ENCODE measurements at regions not wholly inside any gene's neighbourhood (a gene's known extent, or its start where the extent isn't known, plus 50 kb on each side); places are given as distances from the start of the nearest gene placed in this dataset.
"Not testable (repeated sequence)": the region's sequence is repeated elsewhere in the genome, so short reads cannot be mapped to it uniquely, and the experiment has no call there.

- no peak for DNase-seq (ENCODE audit: low read depth)
Measured at GRCh38 chr1:195754874-195755273, 853.4 kb downstream of the KCNT2 start.

GRCh38 chr1:195754303-195754702 lies 853.9 kb downstream of the KCNT2 start:
- DNase-seq (ENCODE audit: low read depth), result no peak

- no peak for DNase-seq (ENCODE audit: low read depth)
Measured at GRCh38 chr1:195748969-195749368, 859.3 kb downstream of the KCNT2 start.

GRCh38 chr1:195745189-195746010 lies 862.8 kb downstream of the KCNT2 start:
- no peak for DNase-seq (ENCODE audit: low read depth)

GRCh38 chr1:195744256-195744655 lies 864.0 kb downstream of the KCNT2 start:
- no peak for DNase-seq (ENCODE audit: low read depth)

- DNase-seq (ENCODE audit: low read depth), result no peak
Measured at GRCh38 chr1:195740862-195741261, 867.4 kb downstream of the KCNT2 start.

- no peak for DNase-seq (ENCODE audit: low read depth)
Measured at GRCh38 chr1:195738966-195739650, 869.1 kb downstream of the KCNT2 start.

DNA sequence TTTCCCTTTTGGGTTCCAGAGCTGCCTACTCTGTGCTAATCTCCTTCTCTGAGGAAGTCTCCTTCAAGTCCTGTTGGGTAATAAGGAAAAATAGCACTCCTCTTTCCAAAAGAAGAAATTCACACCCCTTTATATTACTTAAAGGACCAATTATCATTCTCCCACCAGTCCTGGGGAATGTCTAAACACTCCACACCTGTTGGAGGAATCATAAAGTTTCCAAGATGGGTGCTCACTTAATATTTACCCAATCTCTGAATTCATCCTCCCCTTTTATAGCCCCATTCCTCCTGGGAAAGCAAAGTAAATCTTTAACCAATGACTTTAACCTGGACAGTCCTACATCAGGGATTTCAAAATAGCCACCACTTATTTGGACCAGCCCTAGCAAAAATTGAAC lies 873.1 kb downstream of the KCNT2 start:
- DNase-seq (ENCODE audit: low read depth), result no peak

- DNase-seq (ENCODE audit: low read depth), result no peak
Measured at GRCh38 chr1:195733826-195734225, 874.4 kb downstream of the KCNT2 start.

DNA sequence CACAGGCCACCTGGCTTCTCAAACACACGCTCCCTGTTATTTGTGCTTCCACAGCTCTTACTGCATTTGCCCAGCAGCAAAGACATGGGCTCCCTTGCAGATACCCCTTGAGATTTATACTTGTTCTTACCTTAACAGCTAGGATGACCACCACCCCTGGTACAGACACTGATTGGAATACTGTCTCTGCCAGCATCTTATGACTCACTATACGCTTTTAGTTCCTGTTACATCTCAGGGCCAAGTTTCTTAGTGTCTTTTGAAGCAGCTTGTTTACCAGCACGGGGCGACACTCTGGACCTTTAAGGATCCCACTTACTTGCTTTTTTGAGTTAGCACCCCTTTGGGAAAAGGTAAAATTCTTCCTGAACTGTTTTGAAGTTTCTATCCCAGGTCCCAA lies 874.8 kb downstream of the KCNT2 start:
- DNase-seq (ENCODE audit: low read depth), result no peak

GRCh38 chr1:195731385-195731784 lies 876.9 kb downstream of the KCNT2 start:
- DNase-seq (ENCODE audit: low read depth), result no peak

GRCh38 chr1:195723796-195724194 lies 884.4 kb downstream of the KCNT2 start:
- no peak for DNase-seq (ENCODE audit: low read depth)

- DNase-seq (ENCODE audit: low read depth), result not testable (repeated sequence)
Measured at GRCh38 chr1:195722852-195723795, 885.1 kb downstream of the KCNT2 start.

DNA sequence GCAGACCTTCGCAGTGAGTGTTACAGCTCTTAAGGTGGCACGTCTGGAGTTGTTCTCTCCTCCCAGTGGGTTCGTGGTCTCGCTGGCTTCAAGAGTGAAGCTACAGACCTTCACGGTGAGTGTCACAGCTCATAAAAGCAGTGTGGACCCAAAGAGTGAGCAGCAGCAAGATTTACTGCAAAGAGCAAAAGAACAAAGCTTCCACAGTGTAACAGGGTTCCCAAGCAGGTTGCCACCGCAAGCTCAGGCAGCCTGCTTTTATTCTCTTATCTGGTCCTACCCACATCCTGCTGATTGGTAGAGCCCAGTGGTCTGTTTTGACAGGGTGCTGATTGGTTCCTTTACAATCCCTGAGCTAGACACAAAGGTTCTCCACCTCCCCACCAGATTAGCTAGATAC lies 886.1 kb downstream of the KCNT2 start:
- DNase-seq (ENCODE audit: low read depth), result not testable (repeated sequence)

- DNase-seq (ENCODE audit: low read depth), result no peak
Measured at GRCh38 chr1:195721210-195721971, 886.8 kb downstream of the KCNT2 start.

- no peak for DNase-seq (ENCODE audit: low read depth)
Measured at GRCh38 chr1:195717651-195718050, 890.6 kb downstream of the KCNT2 start.

- DNase-seq (ENCODE audit: low read depth), result no peak
Measured at GRCh38 chr1:195715652-195716051, 892.6 kb downstream of the KCNT2 start.

DNA sequence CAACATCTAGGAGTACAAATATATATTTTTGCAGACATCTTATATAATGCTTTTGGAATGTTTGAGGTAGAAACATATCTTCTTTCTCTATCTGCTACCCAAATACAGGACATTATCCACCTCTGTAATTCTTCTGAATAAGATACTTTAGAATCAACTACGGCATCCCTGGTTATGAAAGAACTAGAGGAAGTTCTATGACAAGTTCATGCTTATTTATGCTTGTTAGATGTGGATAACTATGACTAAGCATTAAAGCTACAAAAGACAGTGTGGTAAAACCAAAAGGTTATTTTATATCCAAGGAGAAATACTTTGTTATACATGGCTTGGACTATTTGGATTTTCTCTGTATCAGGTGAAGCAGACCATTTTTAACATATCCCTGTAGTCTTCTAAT lies 894.0 kb downstream of the KCNT2 start:
- DNase-seq (ENCODE audit: low read depth), result no peak

- DNase-seq (ENCODE audit: low read depth), result no peak
Measured at GRCh38 chr1:195709821-195710220, 898.4 kb downstream of the KCNT2 start.

GRCh38 chr1:195704028-195704427 lies 904.2 kb downstream of the KCNT2 start:
- DNase-seq (ENCODE audit: low read depth), result no peak

DNA sequence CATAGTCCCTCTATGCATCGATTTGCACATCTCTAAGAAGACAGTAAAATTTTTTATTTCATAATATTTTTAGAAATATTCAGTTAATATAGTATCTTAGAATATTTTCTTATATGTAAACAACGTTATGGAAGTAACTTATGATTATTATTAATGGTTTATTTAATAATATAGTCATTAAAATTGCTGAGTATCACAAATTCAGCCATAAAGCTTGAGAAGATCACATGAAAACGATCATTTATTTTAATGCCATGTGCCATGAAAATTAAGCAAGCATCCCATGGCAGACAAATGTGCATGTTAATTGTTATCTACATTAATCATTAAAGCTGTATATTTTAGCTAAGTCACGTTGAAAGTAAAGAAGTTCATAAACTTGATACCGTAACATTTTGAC lies 907.1 kb downstream of the KCNT2 start:
- no peak for DNase-seq (ENCODE audit: low read depth)

GRCh38 chr1:195697130-195697529 lies 911.1 kb downstream of the KCNT2 start:
- DNase-seq (ENCODE audit: low read depth), result no peak

Data from T follicular helper cell (primary cell).